Kidney (tissue), 13 donors: ENCODE measurements at regions not wholly inside any gene's neighbourhood (a gene's known extent, or its start where the extent isn't known, plus 50 kb on each side); places are given as distances from the start of the nearest gene placed in this dataset.
A peak's percentile ranks its signal among the peaks of the same experiment; 100 is the strongest.

ENCODE experiments used
- DNase-seq, 5 donors: peaks; one replicate each; pipeline ENCODE4 v3.0.0-alpha.2; 2013 to 2020
- FAIRE-seq: peaks from 2 replicates; lab custom pipeline; 2012; peaks lifted over from hg19 to GRCh38; lab: Jason Lieb, UNC
- H3K27ac ChIP-seq, 2 donors: one replicate each; pipeline ENCODE4 v1.7.0; 2013; ENCODE audit warnings: low read depth in 2 of 2, low read length in 2 of 2, inconsistent platforms in 1 of 2
- H3K27me3 ChIP-seq: one replicate; pipeline ENCODE4 v1.7.1; 2013; ENCODE audit warnings: low read length, inconsistent platforms; ENCODE audit not compliant: control insufficient read depth, insufficient read depth
- H3K36me3 ChIP-seq, 3 donors: one replicate each; pipeline versions ENCODE4 v1.7.0 to v1.7.1; 2013; ENCODE audit warnings: low read length in 3 of 3, control low read depth in 1 of 3, inconsistent platforms in 1 of 3; ENCODE audit not compliant: insufficient read depth in 3 of 3, control insufficient read depth in 2 of 3
- H3K4me1 ChIP-seq, 3 donors: one replicate each; pipeline versions ENCODE4 v1.7.0 to v1.7.1; 2013; ENCODE audit warnings: low read length in 3 of 3, inconsistent platforms in 1 of 3, low read depth in 1 of 3; ENCODE audit not compliant: control insufficient read depth in 2 of 3, insufficient read depth in 2 of 3
- H3K4me3 ChIP-seq, 3 donors: one replicate each; pipeline versions ENCODE4 v1.7.0 to v1.8.1; 2013; ENCODE audit warnings: low read length in 3 of 3, control low read depth in 1 of 3, inconsistent platforms in 1 of 3
- H3K9ac ChIP-seq, 3 donors: one replicate each; pipeline versions ENCODE4 v1.7.0 to v1.7.1; 2013; ENCODE audit warnings: low read length in 3 of 3, control low read depth in 1 of 3, inconsistent platforms in 1 of 3
- H3K9me3 ChIP-seq, 3 donors: one replicate each; pipeline versions ENCODE4 v1.7.0 to v1.7.1; 2013; ENCODE audit warnings: low read length in 3 of 3, control low read depth in 1 of 3, inconsistent platforms in 1 of 3; ENCODE audit not compliant: control insufficient read depth in 2 of 3, insufficient read depth in 1 of 3
- intact Hi-C: fragments of 100-400 bp; cut with DNase I; formaldehyde crosslinking; loops from one replicate; pipeline ENCODE4 v1.11.1; 2022
- TF ChIP-seq, protein P1 (sequence below): IDR thresholded peaks from 3 replicates; pipeline ENCODE4 v1.5.1; 2012; ENCODE audit warnings: mild to moderate bottlenecking, moderate library complexity, borderline replicate concordance; ENCODE audit not compliant: insufficient read depth; ENCODE audit errors: extremely low read depth
- donor health status: control.
- donor health status: control.
- donor health status: control.
- donor health status: control.
- donor health status: control.
- donor health status: DM: yes; HTN: yes; CAD: no.
- donor health status: Normal renal cell carcinoma (clear cell type).

DNA sequence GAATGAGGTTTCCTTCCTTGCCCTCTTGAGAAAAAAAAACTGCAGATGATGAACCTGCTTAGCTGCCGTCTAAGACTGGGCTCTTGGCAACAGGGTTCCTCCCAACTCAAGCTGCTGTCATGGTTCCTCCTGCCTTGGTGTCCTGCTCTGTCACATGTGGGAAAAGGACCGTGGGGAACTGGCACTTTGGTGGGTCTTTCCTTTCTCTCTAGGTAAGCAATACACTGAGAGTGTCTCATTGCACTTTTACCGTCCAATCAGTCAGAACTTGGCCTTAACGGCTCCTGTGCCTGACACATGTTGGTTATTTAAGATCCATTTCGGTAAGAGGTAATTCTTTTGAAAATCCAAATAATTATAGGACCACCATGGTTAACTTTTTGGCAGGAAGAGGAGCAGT, 60.8 kb upstream of the RNF152 start:
- Histone ChIP-seq H3K9me3 (no peaks in the 10 kb centered on the region), H3K4me1 (no peaks in the 10 kb centered on the region), H3K27me3 (no peaks in the 10 kb centered on the region), H3K27ac (no peak overlapping the region), H3K4me3 (no peak overlapping the region), H3K9ac (no peak overlapping the region), H3K36me3 (no peaks in the 10 kb centered on the region)
- TF ChIP-seq, protein P1, sequence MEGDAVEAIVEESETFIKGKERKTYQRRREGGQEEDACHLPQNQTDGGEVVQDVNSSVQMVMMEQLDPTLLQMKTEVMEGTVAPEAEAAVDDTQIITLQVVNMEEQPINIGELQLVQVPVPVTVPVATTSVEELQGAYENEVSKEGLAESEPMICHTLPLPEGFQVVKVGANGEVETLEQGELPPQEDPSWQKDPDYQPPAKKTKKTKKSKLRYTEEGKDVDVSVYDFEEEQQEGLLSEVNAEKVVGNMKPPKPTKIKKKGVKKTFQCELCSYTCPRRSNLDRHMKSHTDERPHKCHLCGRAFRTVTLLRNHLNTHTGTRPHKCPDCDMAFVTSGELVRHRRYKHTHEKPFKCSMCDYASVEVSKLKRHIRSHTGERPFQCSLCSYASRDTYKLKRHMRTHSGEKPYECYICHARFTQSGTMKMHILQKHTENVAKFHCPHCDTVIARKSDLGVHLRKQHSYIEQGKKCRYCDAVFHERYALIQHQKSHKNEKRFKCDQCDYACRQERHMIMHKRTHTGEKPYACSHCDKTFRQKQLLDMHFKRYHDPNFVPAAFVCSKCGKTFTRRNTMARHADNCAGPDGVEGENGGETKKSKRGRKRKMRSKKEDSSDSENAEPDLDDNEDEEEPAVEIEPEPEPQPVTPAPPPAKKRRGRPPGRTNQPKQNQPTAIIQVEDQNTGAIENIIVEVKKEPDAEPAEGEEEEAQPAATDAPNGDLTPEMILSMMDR = no peak
- no peak for FAIRE-seq
- no peak for DNase-seq
- intact Hi-C loops = no loop called here

DNA sequence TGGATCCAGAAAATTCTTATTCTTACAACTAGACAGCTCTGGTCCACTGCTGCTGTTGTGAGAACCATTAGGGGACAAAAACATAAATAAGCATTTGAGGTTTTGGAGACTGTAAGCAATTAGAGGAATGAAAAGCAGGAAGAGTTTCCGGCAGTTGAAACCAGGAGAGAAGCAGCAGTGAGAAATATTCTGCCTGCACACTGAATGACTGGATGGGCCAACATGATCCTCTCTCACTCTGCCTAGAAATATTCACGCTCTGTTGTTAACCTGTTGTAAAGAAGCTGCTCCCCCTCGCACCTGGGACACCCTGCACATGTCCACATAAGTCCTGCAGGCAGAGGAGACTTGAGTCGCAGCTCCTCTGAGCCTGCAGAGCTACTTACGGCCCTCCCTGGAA, 60.4 kb upstream of the RNF152 start:
- DNase-seq (peak in 1 of 5 donors; percentile 36), FAIRE-seq (no peak)
- H3K36me3 ChIP-seq = no peaks in the 10 kb centered on the region
- TF ChIP-seq, protein P1 = no peak
- no peak overlapping the region for H3K27ac ChIP-seq
- no peaks in the 10 kb centered on the region for H3K4me1 ChIP-seq
- H3K9me3 ChIP-seq = no peaks in the 10 kb centered on the region
- intact Hi-C loops = no loop called here
- H3K4me3 ChIP-seq = no peak overlapping the region
- H3K9ac ChIP-seq = no peak overlapping the region
- H3K27me3 ChIP-seq = no peaks in the 10 kb centered on the region

DNA sequence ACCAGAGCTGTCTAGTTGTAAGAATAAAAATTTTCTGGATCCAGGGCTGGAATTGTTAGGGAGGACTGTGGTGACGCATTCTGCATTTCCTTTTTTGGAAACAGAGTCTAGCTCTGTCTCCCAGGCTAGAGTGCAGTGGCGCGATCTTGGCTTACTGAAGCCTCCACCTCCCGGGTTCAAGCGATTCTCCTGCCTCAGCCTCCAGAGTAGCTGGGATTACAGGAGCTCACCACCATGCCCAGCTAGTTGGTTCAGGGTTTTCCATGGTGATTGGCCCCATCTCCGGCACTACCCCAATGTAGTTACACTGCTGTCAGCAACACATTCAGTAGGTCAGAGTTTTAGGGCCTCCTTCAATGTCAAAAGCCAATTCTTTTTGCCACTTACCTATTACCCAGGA, 58.6 kb upstream of the RNF152 start:
- Histone ChIP-seq H3K4me1 (no peaks in the 10 kb centered on the region), H3K27me3 (no peaks in the 10 kb centered on the region), H3K9me3 (no peaks in the 10 kb centered on the region), H3K36me3 (no peaks in the 10 kb centered on the region), H3K4me3 (no peak overlapping the region), H3K27ac (no peak overlapping the region), H3K9ac (no peak overlapping the region)
- intact Hi-C loops = no loop called here
- FAIRE-seq = no peak
- no peak for DNase-seq
- TF ChIP-seq, protein P1 = no peak

DNA sequence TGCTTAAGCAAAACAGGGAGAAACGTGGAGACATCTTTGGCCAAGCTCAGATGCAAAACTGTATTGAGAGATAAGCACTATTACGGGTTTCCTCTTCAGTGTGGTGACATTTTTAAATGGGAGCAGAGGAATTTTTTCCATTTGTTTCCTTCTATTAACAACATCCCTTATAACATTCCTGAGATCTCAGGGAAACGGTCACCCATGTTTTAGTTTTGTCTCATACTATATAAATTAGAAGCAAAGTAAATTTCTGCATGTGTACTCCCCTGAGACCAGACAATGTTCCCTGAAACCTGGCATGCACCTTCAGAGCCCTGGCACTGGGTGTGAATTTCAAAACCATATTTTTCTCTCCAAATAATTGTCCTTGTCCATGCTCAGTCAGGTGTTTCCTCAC, 57.6 kb upstream of the RNF152 start:
- intact Hi-C loops = no loop called here
- H3K4me3 ChIP-seq = no peak overlapping the region
- FAIRE-seq = no peak

More for the DNA sequence above, 57.6 kb upstream of the RNF152 start:
- H3K36me3 ChIP-seq = no peaks in the 10 kb centered on the region
- TF ChIP-seq, protein P1 = no peak
- no peak overlapping the region for H3K27ac ChIP-seq
- H3K27me3 ChIP-seq = no peaks in the 10 kb centered on the region
- no peaks in the 10 kb centered on the region for H3K4me1 ChIP-seq
- no peaks in the 10 kb centered on the region for H3K9me3 ChIP-seq
- DNase-seq = no peak
- H3K9ac ChIP-seq = no peak overlapping the region
